LHCN-M2 (cell line): ENCODE measurements at regions not wholly inside any gene's neighbourhood (a gene's known extent, or its start where the extent isn't known, plus 50 kb on each side); places are given as distances from the start of the nearest gene placed in this dataset.
"Not testable (repeated sequence)": the region's sequence is repeated elsewhere in the genome, so short reads cannot be mapped to it uniquely, and the experiment has no call there.

Source experiments
- DNase-seq: peaks from one replicate; pipeline ENCODE4 v3.0.0-alpha.2; 2012; ENCODE audit warnings: low read depth

DNA sequence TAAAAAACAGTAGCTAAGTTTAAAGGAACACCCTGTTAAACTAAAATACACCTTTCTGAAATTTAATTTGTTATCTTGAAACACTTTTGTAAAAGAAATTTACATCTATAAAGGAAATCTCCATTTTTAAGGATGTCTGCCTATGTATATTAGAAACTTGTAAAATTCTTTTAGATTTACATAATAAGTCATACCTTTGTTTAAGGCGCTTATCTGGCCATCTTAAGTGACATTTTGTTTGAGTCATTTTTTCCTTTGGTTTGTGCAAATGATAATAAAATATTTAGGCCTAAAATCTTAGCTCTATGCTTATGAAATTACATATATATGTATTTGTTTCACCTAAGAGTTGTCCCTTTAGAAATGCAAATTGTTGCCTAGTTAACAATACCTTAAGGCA is 1193.4 kb downstream of the FSCB start:
- DNase-seq: no peak

DNA sequence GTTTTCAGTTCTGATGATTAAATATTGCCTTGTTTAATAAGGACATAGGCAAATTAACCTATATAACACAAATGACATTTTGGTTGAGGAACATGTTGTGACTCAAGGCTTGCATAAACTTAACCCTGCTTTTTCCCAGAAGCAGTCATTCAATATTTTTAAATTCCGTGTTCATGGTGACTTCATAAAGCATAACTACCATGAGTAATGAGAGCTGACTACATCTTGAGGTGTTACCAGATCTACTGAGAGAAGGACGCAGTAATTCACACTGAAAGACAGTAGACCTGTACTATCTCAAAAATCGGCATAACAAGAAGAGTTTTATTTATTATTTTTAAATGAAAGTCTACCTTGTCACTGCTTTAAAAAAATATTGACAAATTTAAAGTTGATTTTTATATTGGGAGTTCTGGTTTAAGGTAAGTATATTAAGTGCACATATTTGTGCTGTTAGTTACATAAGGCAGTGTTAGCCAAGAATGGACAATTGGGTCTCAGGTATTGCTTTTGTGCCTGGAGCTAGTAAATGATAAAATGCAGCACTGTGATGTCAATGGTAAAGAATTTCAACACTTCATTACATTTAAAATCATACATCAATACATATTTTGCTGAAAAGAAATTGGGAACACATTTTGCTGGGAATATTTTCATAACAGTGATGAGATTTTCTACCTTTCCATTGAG is 1198.5 kb downstream of the FSCB start:
- no peak for DNase-seq

DNA sequence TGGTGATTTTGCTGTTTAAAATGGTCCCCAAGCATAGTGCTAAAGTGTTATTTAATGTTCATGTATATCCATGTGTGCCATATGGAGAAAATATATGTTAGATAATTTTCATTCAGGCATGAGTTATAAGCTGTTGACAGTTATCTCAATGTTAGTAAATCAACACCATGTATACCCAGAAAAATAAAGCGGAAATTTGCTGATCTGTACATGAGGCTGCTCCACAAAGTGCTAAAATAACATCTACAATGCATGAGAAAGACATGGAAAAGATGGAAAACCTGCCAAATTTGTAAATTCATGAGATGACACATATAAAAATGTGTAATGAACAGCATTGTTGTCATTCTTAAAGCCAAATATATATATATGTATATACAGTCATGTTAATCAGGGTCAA is 1199.2 kb downstream of the FSCB start:
- no peak for DNase-seq

DNA sequence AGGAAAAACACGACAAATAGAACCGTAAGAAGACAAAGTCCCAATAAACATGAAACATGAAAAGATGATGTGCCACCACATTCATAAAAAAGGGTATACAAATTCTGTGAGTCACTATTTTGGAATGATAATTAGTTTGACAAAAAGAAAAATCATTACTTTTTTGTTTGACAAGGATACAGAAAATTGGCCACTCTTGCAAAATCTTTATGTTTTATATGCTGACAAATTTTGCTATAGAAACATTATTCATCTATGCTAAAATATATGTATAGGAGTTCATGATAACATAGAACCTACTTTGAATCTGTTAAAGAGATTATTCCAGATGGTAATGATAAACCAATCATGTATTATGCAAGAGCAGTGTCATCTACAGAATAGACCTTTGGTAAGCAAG is 1201.0 kb downstream of the FSCB start:
- no peak for DNase-seq

DNA sequence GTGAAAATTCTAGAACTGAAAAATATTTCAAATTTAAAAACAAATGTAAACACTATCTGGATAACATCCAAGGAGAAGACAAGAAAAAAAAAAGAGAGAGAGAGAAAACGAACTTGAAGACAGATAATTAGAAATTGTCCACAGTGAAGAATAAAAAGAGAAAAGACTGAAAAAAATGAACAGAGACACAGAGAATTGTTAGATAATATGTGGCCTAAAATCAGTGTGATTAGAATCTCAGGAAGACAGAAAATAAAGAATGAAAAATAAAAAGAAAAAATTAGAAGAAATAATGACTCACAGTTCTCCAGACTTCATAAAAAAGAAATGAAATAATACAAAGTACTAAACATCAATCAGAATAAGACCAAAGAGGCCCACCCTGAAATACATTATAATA is 1209.3 kb downstream of the FSCB start:
- DNase-seq: no peak

DNA sequence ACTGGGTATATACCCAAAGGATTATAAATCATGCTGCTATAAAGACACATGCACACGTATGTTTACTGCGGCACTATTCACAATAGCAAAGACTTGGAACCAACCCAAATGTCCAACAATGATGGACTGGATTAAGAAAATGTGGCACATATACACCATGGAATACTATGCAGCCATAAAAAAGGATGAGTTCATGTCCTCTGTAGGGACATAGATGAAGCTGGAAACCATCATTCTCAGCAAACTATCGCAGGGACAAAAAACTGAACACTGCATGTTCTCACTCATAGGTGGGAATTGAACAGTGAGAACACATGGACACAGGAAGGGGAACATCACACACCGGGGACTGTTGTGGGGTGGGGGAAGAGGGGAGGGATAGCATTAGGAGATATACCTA is 1211.0 kb downstream of the FSCB start:
- not testable (repeated sequence) for DNase-seq

DNA sequence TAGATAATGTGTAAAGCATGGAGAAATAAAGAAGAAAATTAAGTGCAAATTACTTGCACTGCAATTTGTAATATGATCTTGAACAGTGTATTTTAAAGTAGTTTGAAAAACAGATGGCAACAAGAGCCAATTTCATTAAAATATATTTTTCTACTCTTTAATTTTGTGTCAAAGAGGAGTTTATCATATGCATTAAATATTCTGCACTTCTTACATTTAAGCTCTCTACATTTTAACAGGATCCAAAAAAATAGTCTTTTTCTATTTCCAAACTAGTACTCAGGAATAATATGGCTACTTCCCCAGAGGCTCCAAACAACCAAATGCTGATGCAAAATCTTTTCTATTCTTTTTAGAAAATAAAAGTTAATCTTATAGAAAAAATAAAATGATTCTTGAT is 1221.5 kb downstream of the FSCB start:
- no peak for DNase-seq

DNA sequence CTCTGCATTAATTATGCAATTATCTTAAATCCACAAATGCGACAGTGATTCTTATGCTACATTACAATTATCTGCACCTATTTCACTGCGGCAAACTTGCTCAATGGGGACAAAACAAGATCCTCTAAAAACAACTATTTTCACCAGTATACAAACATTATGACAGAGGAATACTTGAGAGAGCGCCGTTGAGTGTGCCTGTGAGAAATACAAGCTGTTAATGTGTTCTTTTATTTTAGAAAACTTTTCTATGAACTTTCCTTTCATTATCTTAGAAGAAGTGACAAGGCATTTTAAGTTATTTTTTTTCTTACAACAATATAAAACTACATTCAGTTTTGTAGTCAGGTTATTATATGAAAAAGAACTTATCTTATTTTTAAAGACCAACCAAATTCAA is 1247.0 kb downstream of the FSCB start:
- no peak for DNase-seq

DNA sequence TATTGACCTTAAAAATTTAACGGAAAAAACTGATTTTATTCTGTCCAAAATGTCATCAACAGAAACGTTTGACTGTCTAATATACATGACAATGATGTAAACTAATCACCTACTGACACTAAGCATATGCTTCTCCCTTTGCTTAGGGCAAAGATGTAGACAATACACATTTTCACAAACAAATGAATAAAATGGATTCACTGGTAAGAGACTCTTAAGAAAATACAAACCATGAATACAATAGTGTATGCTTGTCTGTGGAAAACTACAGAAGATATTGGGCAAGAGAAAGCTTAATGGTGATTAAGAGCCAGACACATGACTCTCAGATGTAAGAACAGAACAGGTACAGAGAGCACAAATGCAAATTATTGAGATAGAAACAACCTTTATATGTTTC is 1248.7 kb downstream of the FSCB start:
- DNase-seq: no peak

DNA sequence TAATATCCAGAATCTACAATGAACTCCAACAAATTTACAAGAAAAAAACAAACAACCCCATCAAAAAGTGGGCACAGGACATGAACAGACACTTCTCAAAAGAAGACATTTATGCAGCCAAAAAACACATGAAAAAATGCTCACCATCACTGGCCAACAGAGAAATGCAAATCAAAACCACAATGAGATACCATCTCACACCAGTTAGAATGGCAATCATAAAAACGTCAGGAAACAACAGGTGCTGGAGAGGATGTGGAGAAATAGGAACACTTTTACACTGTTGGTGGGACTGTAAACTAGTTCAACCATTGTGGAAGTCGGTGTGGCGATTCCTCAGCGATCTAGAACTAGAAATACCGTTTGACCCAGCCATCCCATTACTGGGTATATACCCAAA is 1250.1 kb downstream of the FSCB start:
- DNase-seq: not testable (repeated sequence)

DNA sequence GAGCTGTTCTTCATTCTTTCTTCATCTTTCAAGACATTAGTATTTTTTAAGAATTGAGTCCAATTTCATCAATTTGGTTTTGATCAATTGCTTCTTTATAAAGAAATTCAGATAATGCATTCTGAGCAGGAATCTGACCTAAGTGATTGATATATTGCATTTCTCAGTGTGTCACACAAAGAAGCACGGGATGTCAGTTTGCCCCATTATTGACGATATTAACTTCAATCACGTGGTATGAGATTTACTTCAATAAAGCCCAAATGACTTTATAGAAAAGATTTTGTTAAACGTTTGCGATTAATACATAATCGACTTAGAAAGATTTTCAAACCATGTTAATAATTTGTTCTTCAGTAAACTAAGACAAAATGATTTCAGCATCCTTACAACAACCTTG is 1254.2 kb downstream of the FSCB start:
- no peak for DNase-seq

DNA sequence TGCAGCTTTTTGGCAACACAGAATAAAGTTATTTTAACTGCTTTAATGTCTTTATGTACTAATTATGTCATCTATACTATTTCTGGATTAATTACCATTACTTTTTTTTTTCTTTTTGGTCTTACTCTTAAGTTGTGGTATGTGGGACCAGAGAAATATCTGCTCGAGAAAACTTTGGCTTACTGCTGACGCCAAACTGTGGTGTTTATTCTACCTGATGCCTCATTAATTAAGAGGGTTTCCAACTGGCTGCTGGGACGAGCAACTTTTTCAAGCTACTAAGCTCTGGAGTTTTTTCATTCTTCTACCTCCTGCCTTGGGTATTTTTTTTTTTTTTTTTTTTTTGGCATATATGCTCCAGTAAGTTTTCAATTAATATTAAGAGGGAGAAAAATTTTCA is 1257.5 kb downstream of the FSCB start:
- no peak for DNase-seq

DNA sequence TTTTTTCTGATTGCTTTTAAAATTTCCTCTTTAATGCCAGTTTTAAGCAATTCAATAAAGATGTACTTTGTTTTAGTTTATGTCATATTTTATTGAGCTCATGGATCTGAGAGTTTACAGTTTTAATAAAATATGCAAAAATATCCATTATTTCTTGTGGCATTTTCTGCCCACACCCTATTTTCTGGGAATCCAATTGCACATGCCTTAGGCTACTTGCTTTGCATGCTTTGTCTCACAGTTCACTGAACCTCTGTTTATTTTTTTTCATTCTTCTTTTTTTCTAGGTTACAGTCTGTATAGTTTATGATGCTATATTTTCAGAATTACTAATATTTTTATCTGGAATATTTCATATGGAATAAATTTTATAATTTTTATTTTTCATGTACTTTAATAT is 1258.0 kb downstream of the FSCB start:
- DNase-seq: no peak

DNA sequence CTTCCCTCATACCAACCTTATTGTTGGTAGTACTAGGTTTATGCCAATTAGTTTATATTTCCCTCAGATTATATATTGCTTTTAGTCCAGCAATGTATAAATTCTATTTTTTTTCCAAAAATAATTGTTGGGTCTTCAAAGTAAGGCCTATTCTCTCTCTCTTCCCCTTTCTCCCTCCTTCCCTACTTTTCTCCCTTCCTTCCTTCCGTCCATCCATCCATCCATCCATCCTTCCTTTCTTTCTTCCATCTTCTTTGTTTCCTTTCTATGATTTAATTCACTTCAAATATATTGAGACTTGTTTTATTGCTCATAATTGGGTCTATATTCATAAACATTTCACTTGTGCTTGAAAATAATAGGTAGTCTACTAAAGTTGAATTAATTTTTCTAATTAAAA is 1259.2 kb downstream of the FSCB start:
- DNase-seq: no peak

DNA sequence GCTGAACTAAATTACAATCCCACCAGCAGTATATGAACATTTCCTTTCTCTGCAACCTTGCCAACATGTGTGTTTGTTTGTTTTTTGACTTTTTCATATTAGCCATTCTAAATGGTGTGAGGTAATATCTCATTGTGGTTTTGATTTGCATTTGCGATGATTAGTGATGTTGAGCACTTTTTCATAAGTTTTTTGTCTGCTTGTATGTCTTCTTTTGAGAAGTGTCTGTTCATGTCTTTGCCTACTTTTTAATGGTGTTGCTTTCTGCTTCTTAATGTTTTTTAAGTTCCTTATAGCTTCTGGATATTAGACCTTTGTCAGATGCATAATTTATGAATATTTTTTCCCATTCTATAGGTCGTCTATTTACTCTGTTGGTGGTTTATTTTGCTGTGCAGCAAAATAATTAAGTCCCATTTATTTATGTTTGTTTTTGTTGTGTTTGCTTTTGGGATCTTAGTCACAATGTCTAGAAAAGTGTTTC is 1262.9 kb downstream of the FSCB start:
- no peak for DNase-seq

DNA sequence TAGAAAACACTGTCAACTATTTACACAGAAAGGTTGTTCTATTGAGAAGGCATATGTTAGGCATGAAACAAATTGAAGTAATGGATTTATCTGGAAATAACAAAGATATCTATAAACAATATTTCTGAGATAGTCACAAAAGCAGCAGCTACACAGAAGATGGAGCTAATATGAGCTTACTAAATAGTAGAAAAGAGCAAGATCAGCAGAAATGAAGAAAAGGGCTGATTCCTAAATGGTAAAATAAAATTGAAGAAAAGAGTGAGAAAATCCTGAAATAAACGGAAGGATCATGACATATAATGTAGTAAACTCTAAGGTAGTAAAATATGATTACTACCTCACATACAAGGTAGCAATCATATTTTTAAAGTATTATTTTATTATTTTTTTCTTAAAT is 1263.9 kb downstream of the FSCB start:
- DNase-seq: no peak

DNA sequence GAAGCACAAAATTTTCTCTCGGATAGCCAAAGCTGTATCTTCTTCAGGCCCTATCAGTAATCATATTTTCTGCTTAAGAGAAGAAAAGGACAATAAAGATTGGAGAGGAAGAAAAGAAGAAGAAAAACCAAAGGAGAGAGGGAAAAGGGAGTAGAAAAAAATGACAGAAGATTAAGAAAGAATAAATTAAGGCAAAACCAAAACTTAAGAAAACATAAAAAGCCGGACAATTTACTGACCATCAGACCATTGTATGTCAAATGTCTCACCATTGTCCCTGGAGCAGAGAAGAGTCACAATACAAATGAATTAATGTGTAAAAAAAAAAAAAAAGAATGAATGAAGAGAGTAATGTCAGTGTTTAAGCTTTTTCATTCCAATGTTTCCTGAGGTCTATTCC is 1274.8 kb downstream of the FSCB start:
- no peak for DNase-seq

DNA sequence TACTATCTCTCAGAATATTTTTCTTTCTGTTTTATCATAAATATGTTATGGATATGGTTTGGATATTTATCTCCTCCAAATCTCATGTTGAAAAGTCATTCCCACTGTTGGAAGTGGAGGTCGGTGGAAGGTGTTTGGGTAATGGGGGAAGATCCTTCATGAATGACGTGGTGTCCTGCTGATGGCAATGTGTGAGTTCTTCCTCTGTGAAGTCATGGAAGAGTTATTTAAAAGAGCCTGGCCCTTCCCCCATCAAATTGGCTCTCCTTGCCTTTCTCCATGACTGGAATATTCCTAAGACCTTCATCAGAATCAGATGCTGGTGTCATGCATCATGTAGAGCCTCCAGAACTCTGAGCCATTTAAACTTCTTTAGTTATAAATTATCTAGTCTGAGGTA is 1291.6 kb downstream of the FSCB start:
- no peak for DNase-seq

DNA sequence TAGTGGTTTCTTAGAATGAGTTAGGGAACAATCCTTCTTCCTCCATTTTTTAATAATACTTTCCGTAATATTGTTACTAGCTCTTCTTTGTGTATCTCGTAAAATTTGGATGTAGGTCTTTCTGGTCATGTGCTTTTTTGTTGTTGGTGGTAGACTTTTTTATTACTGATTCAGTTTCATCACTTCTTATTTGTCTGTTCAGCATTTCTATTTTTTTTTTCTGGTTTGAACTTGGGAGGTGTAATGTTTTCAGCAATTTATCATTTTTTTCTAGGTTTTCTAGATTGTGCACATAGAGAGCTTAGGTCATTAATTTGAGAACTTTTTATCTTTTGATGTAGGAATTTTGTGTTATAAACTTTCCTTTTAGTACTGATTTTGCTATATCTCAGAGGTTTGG is 1299.9 kb downstream of the FSCB start:
- DNase-seq: no peak

DNA sequence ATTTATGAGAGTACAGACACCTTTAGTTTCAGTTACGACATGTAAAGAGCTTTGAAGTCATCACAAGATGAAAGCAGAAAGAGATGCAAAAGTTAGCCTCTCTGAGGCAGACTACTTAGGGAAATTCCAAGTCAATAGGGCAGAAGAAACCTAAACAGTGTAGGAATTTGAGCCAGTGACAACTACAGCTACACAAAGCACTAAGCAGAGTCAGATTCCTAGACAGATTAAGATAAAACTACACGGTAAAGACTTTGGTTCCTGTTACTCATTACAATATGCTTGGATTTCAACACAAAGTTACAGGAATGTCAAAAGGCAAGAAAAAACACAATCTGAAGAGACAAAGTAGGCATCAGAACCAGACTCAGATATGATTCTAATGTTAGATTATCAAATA is 1302.3 kb downstream of the FSCB start:
- DNase-seq: no peak

DNA sequence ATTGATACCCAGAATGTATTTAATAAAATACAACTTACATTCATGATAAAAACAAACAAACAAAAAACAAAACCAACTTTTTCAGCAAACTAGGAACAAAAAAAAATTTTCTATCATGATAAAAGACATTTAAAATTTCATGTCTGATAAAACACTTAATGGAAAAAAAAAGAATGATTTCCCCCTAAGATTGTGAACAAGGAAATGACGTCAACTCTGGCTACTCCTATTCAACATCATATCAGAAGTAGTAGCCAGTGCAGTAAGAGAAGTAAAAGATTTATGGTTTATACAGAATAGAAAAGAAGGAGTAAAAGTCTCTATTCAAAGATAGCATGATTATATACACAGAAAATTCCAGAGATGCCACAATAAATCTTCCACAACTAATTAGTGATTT is 1306.6 kb downstream of the FSCB start:
- DNase-seq: no peak

DNA sequence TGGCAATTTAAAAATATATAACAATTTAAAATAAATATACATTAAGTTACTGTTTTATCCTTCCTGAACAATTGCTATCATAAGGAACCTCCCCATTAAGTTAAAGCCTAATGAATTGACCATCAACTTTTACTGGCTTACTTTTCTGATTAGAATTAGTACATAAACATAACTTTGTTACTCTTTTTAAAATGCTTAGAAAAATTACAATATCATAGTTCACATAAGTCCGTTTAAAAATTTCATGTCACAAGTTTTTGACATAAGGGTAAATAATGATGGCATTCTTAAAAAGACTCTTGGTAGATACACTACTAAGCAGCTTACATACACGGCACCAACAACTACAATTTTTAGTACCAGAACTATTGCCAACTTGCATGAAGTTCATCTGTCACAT is 1308.6 kb downstream of the FSCB start:
- DNase-seq: no peak

DNA sequence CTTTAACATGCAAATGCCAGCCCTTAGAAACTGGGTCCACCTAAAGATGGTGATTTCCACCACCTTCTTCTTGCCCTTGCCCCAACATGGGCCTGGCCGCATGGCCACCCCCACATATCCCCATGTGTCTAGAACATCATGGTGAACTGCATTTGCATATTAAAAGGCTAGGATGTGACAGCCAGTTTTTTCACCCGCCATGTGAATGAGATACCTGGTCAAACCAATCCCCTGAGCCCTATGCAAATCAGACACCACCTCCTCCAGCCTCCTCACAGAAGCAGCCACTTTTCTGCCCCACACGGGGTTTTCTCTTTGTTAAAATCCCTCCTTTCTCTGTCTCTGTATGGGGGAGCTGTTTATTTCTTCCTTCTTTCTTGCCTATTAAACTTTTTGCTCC is 1322.5 kb downstream of the FSCB start:
- DNase-seq: no peak

DNA sequence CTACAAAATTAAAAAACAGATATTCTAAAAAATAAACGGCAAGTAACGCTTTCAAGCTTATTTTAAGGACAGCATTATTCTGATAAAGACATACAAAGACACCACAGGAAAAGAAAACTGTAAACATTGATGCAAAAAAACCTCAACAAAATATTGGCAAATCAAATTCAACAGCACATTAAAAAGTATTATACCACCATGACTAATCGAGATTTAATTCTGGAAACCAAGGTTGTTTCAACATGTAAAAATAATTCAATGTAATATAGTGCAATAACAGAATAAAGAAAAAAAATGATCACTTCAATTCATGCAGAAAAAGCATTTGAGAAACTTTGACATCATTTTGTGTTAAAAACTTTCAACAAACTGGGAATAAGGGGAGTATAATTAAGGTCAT is 1323.2 kb downstream of the FSCB start:
- no peak for DNase-seq
